Tibial nerve (tissue), 4 donors: ENCODE measurements at regions not wholly inside any gene's neighbourhood (a gene's known extent, or its start where the extent isn't known, plus 50 kb on each side); places are given as distances from the start of the nearest gene placed in this dataset.
A peak's percentile ranks its signal among the peaks of the same experiment; 100 is the strongest.

Experiments used
- DNase-seq, 2 donors: peaks; one replicate each; pipeline ENCODE4 v3.0.0-alpha.2; 2019; ENCODE audit warnings: low spot score in 2 of 2
- H3K27ac ChIP-seq, 4 donors: fragments of 200-600 bp; sonication (generic) in 3 of 4; one replicate each; pipeline ENCODE4 v1.5.1; 2017 to 2019; ENCODE audit warnings: mild to moderate bottlenecking in 1 of 4
- H3K27me3 ChIP-seq, 2 donors: fragments of 200-600 bp; sonication (generic) in 1 of 2; one replicate each; pipeline versions ENCODE4 v1.5.1 to v1.6.0; 2017 to 2019
- H3K36me3 ChIP-seq, 3 donors: fragments of 200-600 bp; sonication (generic); one replicate each; pipeline ENCODE4 v1.5.1; 2018 to 2019
- H3K4me1 ChIP-seq, 4 donors: fragments of 200-600 bp; sonication (generic) in 3 of 4; one replicate each; pipeline ENCODE4 v1.5.1; 2017 to 2019
- H3K4me3 ChIP-seq, 4 donors: fragments of 200-600 bp; sonication (generic) in 3 of 4; one replicate each; pipeline ENCODE4 v1.5.1; 2017 to 2019; ENCODE audit warnings: mild to moderate bottlenecking in 1 of 4, moderate library complexity in 1 of 4
- H3K9me3 ChIP-seq, 4 donors: fragments of 200-600 bp; sonication (generic) in 3 of 4; one replicate each; pipeline ENCODE4 v1.5.1; 2017 to 2019
- EP300 ChIP-seq, 2 donors: sonication (generic); formaldehyde crosslinking; IDR thresholded peaks; one replicate each; pipeline ENCODE4 v1.6.1; 2017; ENCODE audit warnings: antibody characterized with exemption in 2 of 2, mild to moderate bottlenecking in 1 of 2
- POLR2A ChIP-seq, 2 donors: fragments of 450-650 bp; IDR thresholded peaks; one replicate each; pipeline ENCODE4 v1.6.1; 2017; ENCODE audit warnings: antibody characterized with exemption in 2 of 2, mild to moderate bottlenecking in 2 of 2, moderate library complexity in 2 of 2
- WGBS, 2 donors: methylation state at CpG; one replicate each; pipeline ENCODE4 v1.1.5; 2018; 5-methylcytosine and 5-hydroxymethylcytosine counted together
- TF ChIP-seq, protein P1 (sequence below), 5 experiments: fragments of 200-600 bp in 3 of 5; fragments of 450-650 bp in 2 of 5; sonication (generic) in 3 of 5; IDR thresholded peaks; one replicate each; pipeline ENCODE4 v1.5.1; 2016 to 2019; ENCODE audit warnings: antibody characterized with exemption in 5 of 5, mild to moderate bottlenecking in 3 of 5, moderate library complexity in 2 of 5

GRCh38 chr12:19849208-19849607 is 409.9 kb downstream of the AEBP2 start:
- H3K27ac ChIP-seq: no peak overlapping the region
- TF ChIP-seq EP300 (IDR thresholded peaks at IDR 0.05) (no peak), POLR2A (IDR thresholded peaks at IDR 0.05) (no peak)
- TF ChIP-seq, protein P1, sequence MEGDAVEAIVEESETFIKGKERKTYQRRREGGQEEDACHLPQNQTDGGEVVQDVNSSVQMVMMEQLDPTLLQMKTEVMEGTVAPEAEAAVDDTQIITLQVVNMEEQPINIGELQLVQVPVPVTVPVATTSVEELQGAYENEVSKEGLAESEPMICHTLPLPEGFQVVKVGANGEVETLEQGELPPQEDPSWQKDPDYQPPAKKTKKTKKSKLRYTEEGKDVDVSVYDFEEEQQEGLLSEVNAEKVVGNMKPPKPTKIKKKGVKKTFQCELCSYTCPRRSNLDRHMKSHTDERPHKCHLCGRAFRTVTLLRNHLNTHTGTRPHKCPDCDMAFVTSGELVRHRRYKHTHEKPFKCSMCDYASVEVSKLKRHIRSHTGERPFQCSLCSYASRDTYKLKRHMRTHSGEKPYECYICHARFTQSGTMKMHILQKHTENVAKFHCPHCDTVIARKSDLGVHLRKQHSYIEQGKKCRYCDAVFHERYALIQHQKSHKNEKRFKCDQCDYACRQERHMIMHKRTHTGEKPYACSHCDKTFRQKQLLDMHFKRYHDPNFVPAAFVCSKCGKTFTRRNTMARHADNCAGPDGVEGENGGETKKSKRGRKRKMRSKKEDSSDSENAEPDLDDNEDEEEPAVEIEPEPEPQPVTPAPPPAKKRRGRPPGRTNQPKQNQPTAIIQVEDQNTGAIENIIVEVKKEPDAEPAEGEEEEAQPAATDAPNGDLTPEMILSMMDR (IDR thresholded peaks at IDR 0.05): no peak

GRCh38 chr12:19850346-19851065 is 411.2 kb downstream of the AEBP2 start:
- Histone ChIP-seq H3K27ac (peak overlapping the region in 1 of 4 donors; percentile 17), H3K4me3 (no peak overlapping the region), H3K9me3 (peaks cover 0 to 12% (median 0%) of the 10 kb centered on the region in 4 donors), H3K36me3 (no peaks in the 10 kb centered on the region), H3K4me1 (peaks cover 0 to 1% (median 0%) of the 10 kb centered on the region in 4 donors), H3K27me3 (no peaks in the 10 kb centered on the region)
- no peak for TF ChIP-seq EP300 (IDR thresholded peaks at IDR 0.05)
- TF ChIP-seq POLR2A (IDR thresholded peaks at IDR 0.05): no peak
- TF ChIP-seq, protein P1 (IDR thresholded peaks at IDR 0.05): no peak
- WGBS, 2 donors: 63 to 69% methylated on average over 11 of the region's 11 CpGs
- no peak for DNase-seq

More at GRCh38 chr12:19849208-19849607, 409.9 kb downstream of the AEBP2 start:
- Histone ChIP-seq H3K4me1 (no peaks in the 10 kb centered on the region), H3K9me3 (peaks cover 0 to 12% (median 0%) of the 10 kb centered on the region in 4 donors), H3K36me3 (no peaks in the 10 kb centered on the region), H3K27me3 (no peaks in the 10 kb centered on the region), H3K4me3 (no peak overlapping the region)
- no peak for DNase-seq
- 91 to 95% methylated on average over 2 of the region's 2 CpGs for WGBS, 2 donors

DNA sequence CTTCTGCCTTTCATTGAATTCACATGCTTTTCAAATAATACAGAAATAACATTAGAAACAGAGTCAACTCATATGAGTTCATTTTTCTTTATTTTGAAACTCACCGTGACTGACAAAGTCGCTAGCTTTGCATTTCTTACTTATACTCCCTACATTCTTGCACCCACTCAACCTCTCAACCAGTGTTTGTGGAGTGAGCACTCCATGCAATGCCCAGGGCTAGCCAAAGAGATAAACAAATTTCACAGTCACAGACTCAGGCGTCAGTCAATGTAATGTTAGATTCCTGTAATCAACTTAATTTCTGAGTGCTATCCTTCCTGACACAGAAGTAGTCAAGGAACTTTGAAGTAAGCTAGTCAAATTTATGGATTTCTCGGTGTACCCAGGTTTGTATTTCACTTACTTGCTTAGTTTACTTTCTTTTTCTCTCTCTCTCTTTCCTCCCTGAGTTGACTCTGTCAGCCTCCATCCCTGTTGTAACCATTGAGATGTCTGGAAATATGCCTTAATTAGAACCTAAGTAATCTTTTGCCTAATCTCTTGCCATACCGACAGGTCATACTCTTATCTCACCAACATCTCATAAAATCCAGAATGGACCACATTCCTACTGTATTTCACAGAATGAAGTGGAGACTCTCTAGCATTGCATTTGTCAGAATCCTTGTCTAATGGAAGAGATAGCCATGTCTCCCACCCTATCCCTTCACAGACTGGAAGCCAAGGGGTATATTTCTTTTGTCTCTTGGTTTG is 413.0 kb downstream of the AEBP2 start:
- DNase-seq: no peak
- H3K4me3 ChIP-seq: no peak overlapping the region
- no peaks in the 10 kb centered on the region for H3K36me3 ChIP-seq
- peaks cover 0 to 12% (median 0%) of the 10 kb centered on the region in 4 donors for H3K9me3 ChIP-seq
- no peaks in the 10 kb centered on the region for H3K27me3 ChIP-seq
- no peak overlapping the region for H3K27ac ChIP-seq
- WGBS, 2 donors: 90 to 92% methylated on average over 5 of the region's 5 CpGs
- peaks cover 0 to 13% (median 0%) of the 10 kb centered on the region in 4 donors for H3K4me1 ChIP-seq
- TF ChIP-seq, protein P1 (IDR thresholded peaks at IDR 0.05): no peak
- no peak for TF ChIP-seq POLR2A (IDR thresholded peaks at IDR 0.05)
- no peak for TF ChIP-seq EP300 (IDR thresholded peaks at IDR 0.05)

DNA sequence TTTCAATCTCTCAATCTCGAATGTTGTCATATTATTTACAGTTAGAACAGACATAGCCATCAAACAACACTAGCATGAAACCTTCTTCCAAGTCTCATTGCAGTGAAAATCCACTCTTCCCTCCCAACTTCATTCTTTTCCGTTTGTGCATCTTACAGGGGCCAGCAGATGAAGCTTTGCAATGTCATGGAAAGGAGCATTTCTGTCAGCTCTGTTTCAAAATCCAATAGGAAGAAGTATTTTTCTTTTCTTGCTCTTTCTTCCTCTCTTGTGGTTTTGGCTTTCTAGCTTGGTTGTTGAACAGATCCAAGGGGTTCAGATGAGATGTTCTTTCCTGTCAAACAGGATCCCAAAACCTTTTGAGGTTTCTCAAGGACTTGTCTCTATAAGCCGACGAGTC is 416.6 kb downstream of the AEBP2 start:
- TF ChIP-seq, protein P1 (IDR thresholded peaks at IDR 0.05): no peak
- TF ChIP-seq EP300 (IDR thresholded peaks at IDR 0.05): no peak
- TF ChIP-seq POLR2A (IDR thresholded peaks at IDR 0.05): no peak
- Histone ChIP-seq H3K27ac (peak overlapping the region in 1 of 4 donors; percentile 10), H3K27me3 (no peaks in the 10 kb centered on the region), H3K9me3 (peaks cover 0 to 3% (median 0%) of the 10 kb centered on the region in 4 donors), H3K4me1 (peaks cover 0 to 13% (median 0%) of the 10 kb centered on the region in 4 donors), H3K4me3 (no peak overlapping the region), H3K36me3 (no peaks in the 10 kb centered on the region)
- DNase-seq: no peak
- WGBS, 2 donors: 54 to 58% methylated on average over 4 of the region's 4 CpGs

DNA sequence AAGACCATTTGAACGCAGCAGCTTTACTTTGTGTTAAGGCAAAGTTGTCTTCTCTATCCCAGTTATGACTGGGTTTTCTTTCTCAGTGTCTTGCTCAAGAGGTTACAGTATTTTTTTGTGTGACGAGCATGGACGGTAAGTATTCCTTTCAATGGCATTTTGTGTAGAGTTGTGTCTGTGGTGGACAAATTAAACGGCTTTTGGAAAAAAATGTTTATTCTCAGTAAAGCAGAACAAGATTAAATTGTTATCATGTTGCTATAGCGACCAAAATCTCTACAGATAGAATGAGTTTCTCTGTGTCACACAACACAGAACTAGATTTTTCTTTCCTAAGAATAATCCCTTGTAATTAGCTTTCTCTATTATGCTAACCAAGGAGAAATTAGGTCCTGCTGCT is 417.1 kb downstream of the AEBP2 start:
- Histone ChIP-seq H3K36me3 (no peaks in the 10 kb centered on the region), H3K9me3 (peaks cover 0 to 3% (median 0%) of the 10 kb centered on the region in 4 donors), H3K4me1 (peaks cover 0 to 13% (median 0%) of the 10 kb centered on the region in 4 donors), H3K27me3 (no peaks in the 10 kb centered on the region), H3K4me3 (peak overlapping the region in 1 of 4 donors; percentile 10), H3K27ac (peak overlapping the region in 2 of 4 donors; percentile 10 to 50)
- no peak for DNase-seq
- TF ChIP-seq EP300 (IDR thresholded peaks at IDR 0.05) (no peak), POLR2A (IDR thresholded peaks at IDR 0.05) (no peak)
- TF ChIP-seq, protein P1 (IDR thresholded peaks at IDR 0.05): no peak
- 33 to 40% methylated on average over 5 of the region's 5 CpGs for WGBS, 2 donors
